G401.6 (cell line): ENCODE measurements at regions not wholly inside any gene's neighbourhood (a gene's known extent, or its start where the extent isn't known, plus 50 kb on each side); places are given as distances from the start of the nearest gene placed in this dataset.
"Not testable (repeated sequence)": the region's sequence is repeated elsewhere in the genome, so short reads cannot be mapped to it uniquely, and the experiment has no call there.

ENCODE experiments used
- FAIRE-seq: peaks from 2 replicates; lab custom pipeline; 2012; peaks lifted over from hg19 to GRCh38; lab: Jason Lieb, UNC

GRCh38 chr18:67846422-67847098 lies 330.0 kb upstream of the DSEL start:
- FAIRE-seq, result no peak

GRCh38 chr18:67845035-67845434 lies 328.5 kb upstream of the DSEL start:
- no peak for FAIRE-seq

GRCh38 chr18:67840379-67840778 lies 323.9 kb upstream of the DSEL start:
- FAIRE-seq, result no peak

GRCh38 chr18:67818432-67818831 lies 301.9 kb upstream of the DSEL start:
- FAIRE-seq, result no peak

GRCh38 chr18:67815280-67815679 lies 298.8 kb upstream of the DSEL start:
- peak; percentile 90 for FAIRE-seq

GRCh38 chr18:67813380-67814028 lies 297.0 kb upstream of the DSEL start:
- no peak for FAIRE-seq

- no peak for FAIRE-seq
Observed at GRCh38 chr18:67805261-67805660, 288.7 kb upstream of the DSEL start.

- FAIRE-seq, result no peak
Observed at GRCh38 chr18:67794521-67794920, 278.0 kb upstream of the DSEL start.

GRCh38 chr18:67790527-67790926 lies 274.0 kb upstream of the DSEL start:
- FAIRE-seq, result no peak

- no peak for FAIRE-seq
Observed at GRCh38 chr18:67789165-67789545, 272.6 kb upstream of the DSEL start.

- FAIRE-seq, result no peak
Observed at GRCh38 chr18:67788310-67789164, 272.0 kb upstream of the DSEL start.

- no peak for FAIRE-seq
Observed at GRCh38 chr18:67783196-67783946, 266.9 kb upstream of the DSEL start.

GRCh38 chr18:67778016-67778415 lies 261.5 kb upstream of the DSEL start:
- FAIRE-seq, result no peak

- FAIRE-seq, result no peak
Observed at GRCh38 chr18:67776929-67777328, 260.4 kb upstream of the DSEL start.

GRCh38 chr18:67771271-67771670 lies 254.8 kb upstream of the DSEL start:
- no peak for FAIRE-seq

- FAIRE-seq, result no peak
Observed at GRCh38 chr18:67770520-67770919, 254.0 kb upstream of the DSEL start.

GRCh38 chr18:67766930-67767329 lies 250.4 kb upstream of the DSEL start:
- FAIRE-seq, result no peak

GRCh38 chr18:67752211-67752610 lies 235.7 kb upstream of the DSEL start:
- not testable (repeated sequence) for FAIRE-seq

- no peak for FAIRE-seq
Observed at GRCh38 chr18:67742954-67743353, 226.4 kb upstream of the DSEL start.

GRCh38 chr18:67742525-67742924 lies 226.0 kb upstream of the DSEL start:
- no peak for FAIRE-seq

- no peak for FAIRE-seq
Observed at GRCh38 chr18:67735506-67735905, 219.0 kb upstream of the DSEL start.

GRCh38 chr18:67733088-67733487 lies 216.6 kb upstream of the DSEL start:
- FAIRE-seq, result no peak

- FAIRE-seq, result no peak
Observed at GRCh38 chr18:67731851-67732250, 215.3 kb upstream of the DSEL start.
